SK-N-SH treated with all-trans-retinoic acid at 6 μM for 48 hours (cell line): ENCODE measurements at regions not wholly inside any gene's neighbourhood (a gene's known extent, or its start where the extent isn't known, plus 50 kb on each side); places are given as distances from the start of the nearest gene placed in this dataset.

Source experiments
- GLIS3 ChIP-seq: fragments of 250-450 bp; sonication (Bioruptor Pico); IDR thresholded peaks from 2 replicates; pipeline ENCODE4 v1.5.0; 2020; ENCODE audit warnings: mild to moderate bottlenecking, moderate library complexity
- ISL1 ChIP-seq: fragments of 250-450 bp; sonication (Bioruptor Pico); IDR thresholded peaks from 2 replicates; pipeline ENCODE4 v2.1.2; 2022; ENCODE audit warnings: mild to moderate bottlenecking, moderate library complexity
- RARB ChIP-seq: fragments of 250-450 bp; sonication (Bioruptor Pico); IDR thresholded peaks from 2 replicates; pipeline ENCODE4 v1.8.0; 2021; ENCODE audit warnings: mild to moderate bottlenecking, moderate library complexity
- ZC3H10 ChIP-seq: fragments of 250-450 bp; sonication (Bioruptor Pico); IDR thresholded peaks from 2 replicates; pipeline ENCODE4 v1.5.1; 2021; ENCODE audit warnings: mild to moderate bottlenecking, moderate library complexity
- ZFP3 ChIP-seq: fragments of 250-450 bp; sonication (Bioruptor Pico); IDR thresholded peaks from 2 replicates; pipeline ENCODE4 v1.5.0; 2020; ENCODE audit warnings: mild to moderate bottlenecking, moderate library complexity
- TF ChIP-seq, protein P1 (sequence below): fragments of 250-450 bp; sonication (Bioruptor Pico); IDR thresholded peaks from 2 replicates; pipeline ENCODE4 v1.5.1; 2020; ENCODE audit warnings: low read depth, mild to moderate bottlenecking, moderate library complexity
- TF ChIP-seq, protein P2 (sequence below): fragments of 250-450 bp; sonication (Bioruptor Pico); IDR thresholded peaks from 2 replicates; pipeline ENCODE4 v1.8.0; 2020; ENCODE audit warnings: mild to moderate bottlenecking, moderate library complexity, borderline replicate concordance
- TF ChIP-seq, protein P3 (sequence below): fragments of 250-450 bp; sonication (Bioruptor Pico); IDR thresholded peaks from 2 replicates; pipeline ENCODE4 v1.8.0; 2021; ENCODE audit warnings: low read depth, mild to moderate bottlenecking, moderate library complexity, borderline replicate concordance

DNA sequence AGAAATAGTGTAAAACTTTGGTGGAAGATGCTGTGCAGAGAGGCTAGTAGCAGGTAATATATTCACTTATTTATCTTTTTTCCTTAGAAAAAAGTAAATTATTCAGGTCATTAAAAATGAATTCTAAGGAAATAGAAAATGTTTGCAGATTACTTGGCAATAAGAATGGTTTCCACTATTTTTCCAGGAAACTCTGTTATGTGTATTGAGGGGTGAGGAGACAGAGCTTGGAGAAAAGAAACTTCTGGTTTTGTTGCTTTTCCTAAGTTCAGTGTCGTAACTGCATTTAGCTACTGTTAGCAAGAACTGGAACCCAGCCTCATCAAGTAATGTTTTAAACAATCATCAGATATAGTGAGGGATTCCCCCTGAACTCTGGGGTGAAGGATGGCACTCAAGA is 79.2 kb upstream of the SMLR1 start:
- TF ChIP-seq ISL1 (CRISPR knock-in tag) (no peak), ZFP3 (CRISPR knock-in tag) (no peak), ZC3H10 (no peak), RARB (CRISPR knock-in tag) (no peak), GLIS3 (no peak)
- TF ChIP-seq, protein P1, sequence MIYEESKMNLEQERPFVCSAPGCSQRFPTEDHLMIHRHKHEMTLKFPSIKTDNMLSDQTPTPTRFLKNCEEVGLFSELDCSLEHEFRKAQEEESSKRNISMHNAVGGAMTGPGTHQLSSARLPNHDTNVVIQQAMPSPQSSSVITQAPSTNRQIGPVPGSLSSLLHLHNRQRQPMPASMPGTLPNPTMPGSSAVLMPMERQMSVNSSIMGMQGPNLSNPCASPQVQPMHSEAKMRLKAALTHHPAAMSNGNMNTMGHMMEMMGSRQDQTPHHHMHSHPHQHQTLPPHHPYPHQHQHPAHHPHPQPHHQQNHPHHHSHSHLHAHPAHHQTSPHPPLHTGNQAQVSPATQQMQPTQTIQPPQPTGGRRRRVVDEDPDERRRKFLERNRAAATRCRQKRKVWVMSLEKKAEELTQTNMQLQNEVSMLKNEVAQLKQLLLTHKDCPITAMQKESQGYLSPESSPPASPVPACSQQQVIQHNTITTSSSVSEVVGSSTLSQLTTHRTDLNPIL, result no peak
- TF ChIP-seq, protein P2, sequence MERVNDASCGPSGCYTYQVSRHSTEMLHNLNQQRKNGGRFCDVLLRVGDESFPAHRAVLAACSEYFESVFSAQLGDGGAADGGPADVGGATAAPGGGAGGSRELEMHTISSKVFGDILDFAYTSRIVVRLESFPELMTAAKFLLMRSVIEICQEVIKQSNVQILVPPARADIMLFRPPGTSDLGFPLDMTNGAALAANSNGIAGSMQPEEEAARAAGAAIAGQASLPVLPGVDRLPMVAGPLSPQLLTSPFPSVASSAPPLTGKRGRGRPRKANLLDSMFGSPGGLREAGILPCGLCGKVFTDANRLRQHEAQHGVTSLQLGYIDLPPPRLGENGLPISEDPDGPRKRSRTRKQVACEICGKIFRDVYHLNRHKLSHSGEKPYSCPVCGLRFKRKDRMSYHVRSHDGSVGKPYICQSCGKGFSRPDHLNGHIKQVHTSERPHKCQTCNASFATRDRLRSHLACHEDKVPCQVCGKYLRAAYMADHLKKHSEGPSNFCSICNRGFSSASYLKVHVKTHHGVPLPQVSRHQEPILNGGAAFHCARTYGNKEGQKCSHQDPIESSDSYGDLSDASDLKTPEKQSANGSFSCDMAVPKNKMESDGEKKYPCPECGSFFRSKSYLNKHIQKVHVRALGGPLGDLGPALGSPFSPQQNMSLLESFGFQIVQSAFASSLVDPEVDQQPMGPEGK, result no peak
- TF ChIP-seq, protein P3, sequence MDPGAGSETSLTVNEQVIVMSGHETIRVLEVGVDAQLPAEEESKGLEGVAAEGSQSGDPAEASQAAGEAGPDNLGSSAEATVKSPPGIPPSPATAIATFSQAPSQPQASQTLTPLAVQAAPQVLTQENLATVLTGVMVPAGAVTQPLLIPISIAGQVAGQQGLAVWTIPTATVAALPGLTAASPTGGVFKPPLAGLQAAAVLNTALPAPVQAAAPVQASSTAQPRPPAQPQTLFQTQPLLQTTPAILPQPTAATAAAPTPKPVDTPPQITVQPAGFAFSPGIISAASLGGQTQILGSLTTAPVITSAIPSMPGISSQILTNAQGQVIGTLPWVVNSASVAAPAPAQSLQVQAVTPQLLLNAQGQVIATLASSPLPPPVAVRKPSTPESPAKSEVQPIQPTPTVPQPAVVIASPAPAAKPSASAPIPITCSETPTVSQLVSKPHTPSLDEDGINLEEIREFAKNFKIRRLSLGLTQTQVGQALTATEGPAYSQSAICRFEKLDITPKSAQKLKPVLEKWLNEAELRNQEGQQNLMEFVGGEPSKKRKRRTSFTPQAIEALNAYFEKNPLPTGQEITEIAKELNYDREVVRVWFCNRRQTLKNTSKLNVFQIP (CRISPR knock-in tag), result no peak
